ENCODE measurements at regions not wholly inside any gene's neighbourhood (a gene's known extent, or its start where the extent isn't known, plus 50 kb on each side); places are given as distances from the start of the nearest gene placed in this dataset.

DNA sequence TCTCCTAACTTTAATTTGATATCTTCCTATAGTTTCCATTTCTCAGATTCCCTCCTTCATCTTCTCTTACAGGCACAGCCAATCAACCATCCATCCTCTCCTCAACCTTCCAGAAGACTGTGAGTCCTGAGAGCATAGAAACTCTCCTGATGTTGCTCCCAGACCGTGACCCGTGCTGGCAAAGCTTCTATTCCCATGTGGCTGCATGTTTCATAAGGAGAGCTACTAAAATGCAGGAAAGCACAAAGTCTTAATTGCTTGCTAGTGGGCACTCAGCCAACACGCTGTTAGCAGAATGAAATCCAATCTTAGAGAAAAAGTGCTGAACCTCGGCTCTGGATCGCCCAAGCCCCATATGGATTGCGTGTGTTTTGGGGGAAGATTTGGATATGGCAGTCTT, 1244.7 kb upstream of the ZEB2 start:
- H3K4me3 ChIP-seq (ENCODE audit: low read length) = no peak overlapping the region
- H3K36me3 ChIP-seq (ENCODE audit: insufficient read depth, low read length) = no peaks in the 10 kb centered on the region
- H3K4me2 ChIP-seq (ENCODE audit: low read length) = no peak overlapping the region
- H3K27me3 ChIP-seq (ENCODE audit: control insufficient read depth, insufficient read depth, low read length) = no peaks in the 10 kb centered on the region
- no peaks in the 10 kb centered on the region for H3K9me3 ChIP-seq (replicated peaks; ENCODE audit: low read length)
- H3K9ac ChIP-seq (ENCODE audit: low read depth, low read length) = no peak overlapping the region
- H3K4me1 ChIP-seq (ENCODE audit: control insufficient read depth, insufficient read depth, low read length) = peaks cover 18% of the 10 kb centered on the region

- Histone ChIP-seq H3K4me3 (ENCODE audit: low read length) (peak overlapping the region; percentile 11), H3K4me1 (ENCODE audit: control insufficient read depth, insufficient read depth, low read length) (peaks cover 18% of the 10 kb centered on the region), H3K4me2 (ENCODE audit: low read length) (peak overlapping the region; percentile 58), H3K36me3 (ENCODE audit: insufficient read depth, low read length) (no peaks in the 10 kb centered on the region), H3K9ac (ENCODE audit: low read depth, low read length) (peak overlapping the region; percentile 20), H3K9me3 (replicated peaks; ENCODE audit: low read length) (no peaks in the 10 kb centered on the region), H3K27me3 (ENCODE audit: control insufficient read depth, insufficient read depth, low read length) (no peaks in the 10 kb centered on the region)
These were observed 1241.1 kb upstream of the ZEB2 start for GRCh38 chr2:145760781-145761649.

GRCh38 chr2:145759228-145759915, 1239.5 kb upstream of the ZEB2 start:
- Histone ChIP-seq H3K9ac (ENCODE audit: low read depth, low read length) (no peak overlapping the region), H3K4me1 (ENCODE audit: control insufficient read depth, insufficient read depth, low read length) (peaks cover 18% of the 10 kb centered on the region), H3K4me3 (ENCODE audit: low read length) (no peak overlapping the region), H3K36me3 (ENCODE audit: insufficient read depth, low read length) (no peaks in the 10 kb centered on the region), H3K9me3 (replicated peaks; ENCODE audit: low read length) (no peaks in the 10 kb centered on the region), H3K4me2 (ENCODE audit: low read length) (no peak overlapping the region), H3K27me3 (ENCODE audit: control insufficient read depth, insufficient read depth, low read length) (no peaks in the 10 kb centered on the region)

DNA sequence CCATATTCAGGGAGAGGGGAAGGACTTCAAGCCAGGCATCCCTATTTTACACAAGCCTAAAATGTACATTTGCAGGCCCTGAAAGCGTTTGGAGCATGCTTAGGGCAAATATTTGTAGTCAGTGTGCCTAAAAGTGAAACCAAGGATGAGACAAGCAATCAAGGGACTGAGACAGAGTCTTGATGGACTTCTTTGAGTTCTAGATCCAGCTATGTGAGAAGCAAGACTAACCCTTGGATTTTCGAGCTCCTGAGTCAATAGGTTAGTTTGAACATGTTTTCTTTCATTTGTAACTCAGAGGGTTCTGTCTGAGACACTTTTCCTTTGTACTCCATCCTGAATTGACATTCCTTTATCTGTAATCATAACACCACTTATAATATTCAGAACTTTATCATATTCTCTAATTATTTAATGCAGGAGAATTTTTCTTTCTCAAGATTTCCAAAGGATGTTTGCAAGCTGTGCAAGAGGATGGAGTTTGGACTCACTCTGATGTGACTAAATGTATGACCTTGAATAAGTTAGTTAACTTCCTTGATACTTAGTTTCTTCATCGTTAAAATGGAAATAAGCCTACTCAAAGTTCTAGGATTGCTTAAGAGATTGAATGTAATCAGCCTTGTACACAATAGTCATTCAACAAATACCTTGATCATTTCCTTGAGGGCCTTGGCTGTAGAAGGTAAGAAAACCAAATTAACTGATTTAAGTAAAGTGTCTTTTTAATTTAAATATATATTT, 1237.8 kb upstream of the ZEB2 start:
- Histone ChIP-seq H3K4me3 (ENCODE audit: low read length) (no peak overlapping the region), H3K36me3 (ENCODE audit: insufficient read depth, low read length) (no peaks in the 10 kb centered on the region), H3K4me2 (ENCODE audit: low read length) (no peak overlapping the region), H3K9me3 (replicated peaks; ENCODE audit: low read length) (no peaks in the 10 kb centered on the region), H3K9ac (ENCODE audit: low read depth, low read length) (no peak overlapping the region), H3K4me1 (ENCODE audit: control insufficient read depth, insufficient read depth, low read length) (peaks cover 28% of the 10 kb centered on the region), H3K27me3 (ENCODE audit: control insufficient read depth, insufficient read depth, low read length) (no peaks in the 10 kb centered on the region)

- Histone ChIP-seq H3K4me3 (ENCODE audit: low read length) (no peak overlapping the region), H3K9me3 (replicated peaks; ENCODE audit: low read length) (no peaks in the 10 kb centered on the region), H3K4me1 (ENCODE audit: control insufficient read depth, insufficient read depth, low read length) (peaks cover 36% of the 10 kb centered on the region), H3K9ac (ENCODE audit: low read depth, low read length) (no peak overlapping the region), H3K36me3 (ENCODE audit: insufficient read depth, low read length) (no peaks in the 10 kb centered on the region), H3K27me3 (ENCODE audit: control insufficient read depth, insufficient read depth, low read length) (no peaks in the 10 kb centered on the region), H3K4me2 (ENCODE audit: low read length) (no peak overlapping the region)
These were observed 1235.3 kb upstream of the ZEB2 start for GRCh38 chr2:145755019-145755837.

DNA sequence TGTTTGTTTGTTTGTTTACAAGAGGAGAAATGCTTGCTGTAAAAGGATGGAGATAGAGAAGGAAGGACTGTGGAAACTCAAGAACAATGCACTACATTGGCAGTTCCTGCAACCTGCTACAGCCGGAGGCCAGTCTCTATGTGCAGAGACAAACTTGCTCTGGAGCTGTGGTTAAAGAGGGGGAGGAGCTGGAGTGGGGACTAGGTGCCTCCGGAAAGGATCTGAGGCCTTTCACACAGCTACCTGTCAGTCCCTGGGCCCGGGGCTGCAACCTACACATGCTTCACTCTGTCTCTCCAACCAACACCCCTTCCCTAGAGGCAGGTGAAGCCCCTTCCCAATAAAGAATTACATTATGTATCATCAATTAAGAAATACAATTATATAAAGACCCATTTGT, 1234.0 kb upstream of the ZEB2 start:
- H3K4me3 ChIP-seq (ENCODE audit: low read length) = no peak overlapping the region
- no peak overlapping the region for H3K4me2 ChIP-seq (ENCODE audit: low read length)
- peaks cover 33% of the 10 kb centered on the region for H3K4me1 ChIP-seq (ENCODE audit: control insufficient read depth, insufficient read depth, low read length)
- H3K9me3 ChIP-seq (replicated peaks; ENCODE audit: low read length) = no peaks in the 10 kb centered on the region
- no peaks in the 10 kb centered on the region for H3K27me3 ChIP-seq (ENCODE audit: control insufficient read depth, insufficient read depth, low read length)
- no peak overlapping the region for H3K9ac ChIP-seq (ENCODE audit: low read depth, low read length)
- H3K36me3 ChIP-seq (ENCODE audit: insufficient read depth, low read length) = no peaks in the 10 kb centered on the region

DNA sequence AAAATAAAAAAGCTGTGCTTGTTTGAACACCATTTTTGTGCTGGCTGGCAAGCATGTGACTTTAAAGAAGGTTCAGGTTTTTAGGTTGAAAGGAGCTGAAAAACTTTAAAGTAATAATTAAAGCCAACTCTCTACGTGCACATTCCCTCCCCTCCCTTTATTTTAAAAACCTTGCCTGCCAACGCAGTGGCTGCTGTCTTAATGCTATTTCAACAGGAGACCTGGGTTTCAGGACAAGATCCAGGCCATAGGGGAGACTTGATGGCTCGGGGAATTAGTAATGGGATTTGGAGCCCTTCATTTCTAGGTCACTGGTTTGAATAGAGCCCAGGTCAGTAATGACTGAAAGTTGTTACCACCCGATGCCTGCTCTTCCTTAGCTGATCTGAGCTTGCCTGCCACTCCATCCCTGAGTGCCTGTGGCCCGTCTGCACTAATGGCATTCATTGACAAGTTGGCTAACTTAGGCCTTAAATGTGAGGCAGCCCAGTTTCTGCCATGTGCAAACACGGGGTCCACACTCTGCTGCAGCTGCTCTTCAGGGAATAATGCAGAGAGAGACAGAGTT, 1233.2 kb upstream of the ZEB2 start:
- peaks cover 33% of the 10 kb centered on the region for H3K4me1 ChIP-seq (ENCODE audit: control insufficient read depth, insufficient read depth, low read length)
- H3K4me2 ChIP-seq (ENCODE audit: low read length) = peak overlapping the region; percentile 72
- H3K9ac ChIP-seq (ENCODE audit: low read depth, low read length) = peak overlapping the region; percentile 53
- no peaks in the 10 kb centered on the region for H3K27me3 ChIP-seq (ENCODE audit: control insufficient read depth, insufficient read depth, low read length)
- H3K36me3 ChIP-seq (ENCODE audit: insufficient read depth, low read length) = no peaks in the 10 kb centered on the region
- no peak overlapping the region for H3K4me3 ChIP-seq (ENCODE audit: low read length)
- H3K9me3 ChIP-seq (replicated peaks; ENCODE audit: low read length) = no peaks in the 10 kb centered on the region

GRCh38 chr2:145752091-145752806, 1232.3 kb upstream of the ZEB2 start:
- H3K9me3 ChIP-seq (replicated peaks; ENCODE audit: low read length) = no peaks in the 10 kb centered on the region
- H3K36me3 ChIP-seq (ENCODE audit: insufficient read depth, low read length) = no peaks in the 10 kb centered on the region
- H3K4me1 ChIP-seq (ENCODE audit: control insufficient read depth, insufficient read depth, low read length) = peaks cover 33% of the 10 kb centered on the region
- no peaks in the 10 kb centered on the region for H3K27me3 ChIP-seq (ENCODE audit: control insufficient read depth, insufficient read depth, low read length)
- peak overlapping the region; percentile 53 for H3K9ac ChIP-seq (ENCODE audit: low read depth, low read length)
- peak overlapping the region; percentile 72 for H3K4me2 ChIP-seq (ENCODE audit: low read length)
- peak overlapping the region; percentile 23 for H3K4me3 ChIP-seq (ENCODE audit: low read length)

- Histone ChIP-seq H3K27me3 (ENCODE audit: control insufficient read depth, insufficient read depth, low read length) (no peaks in the 10 kb centered on the region), H3K4me3 (ENCODE audit: low read length) (peak overlapping the region; percentile 23), H3K4me2 (ENCODE audit: low read length) (peak overlapping the region; percentile 72), H3K9ac (ENCODE audit: low read depth, low read length) (peak overlapping the region; percentile 53), H3K9me3 (replicated peaks; ENCODE audit: low read length) (no peaks in the 10 kb centered on the region), H3K36me3 (ENCODE audit: insufficient read depth, low read length) (no peaks in the 10 kb centered on the region), H3K4me1 (ENCODE audit: control insufficient read depth, insufficient read depth, low read length) (peaks cover 33% of the 10 kb centered on the region)
These were observed 1231.7 kb upstream of the ZEB2 start for GRCh38 chr2:145751629-145752028.

DNA sequence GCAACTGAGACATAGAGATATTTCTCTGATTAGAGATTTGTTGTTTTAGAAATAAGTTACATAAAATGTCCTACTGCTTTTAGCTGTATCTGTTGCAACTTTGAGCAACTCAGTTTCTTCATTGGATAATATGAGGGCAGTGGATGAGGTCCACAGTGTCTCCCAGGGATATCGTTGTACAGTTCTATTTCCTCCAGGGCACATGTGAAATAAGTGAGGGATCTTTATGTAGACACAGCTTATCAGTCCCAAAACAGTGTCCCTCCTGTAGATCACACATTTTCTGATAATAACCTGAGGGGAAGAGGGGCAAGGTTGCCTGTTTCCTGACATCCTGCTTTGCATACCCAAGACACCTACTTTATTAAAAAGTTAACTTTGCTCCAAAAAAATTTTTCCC, 1231.2 kb upstream of the ZEB2 start:
- H3K4me3 ChIP-seq (ENCODE audit: low read length) = no peak overlapping the region
- H3K4me2 ChIP-seq (ENCODE audit: low read length) = peak overlapping the region; percentile 72
- no peaks in the 10 kb centered on the region for H3K9me3 ChIP-seq (replicated peaks; ENCODE audit: low read length)
- H3K4me1 ChIP-seq (ENCODE audit: control insufficient read depth, insufficient read depth, low read length) = peaks cover 33% of the 10 kb centered on the region
- H3K36me3 ChIP-seq (ENCODE audit: insufficient read depth, low read length) = no peaks in the 10 kb centered on the region
- peak overlapping the region; percentile 53 for H3K9ac ChIP-seq (ENCODE audit: low read depth, low read length)
- H3K27me3 ChIP-seq (ENCODE audit: control insufficient read depth, insufficient read depth, low read length) = no peaks in the 10 kb centered on the region

Data from skeletal muscle satellite cell (primary cell).